B cell (primary cell): ENCODE measurements at regions not wholly inside any gene's neighbourhood (a gene's known extent, or its start where the extent isn't known, plus 50 kb on each side); places are given as distances from the start of the nearest gene placed in this dataset.

Experiments
- CTCF ChIP-seq: fragments of 200-600 bp; IDR thresholded peaks from one replicate; pipeline ENCODE4 v1.8.0; 2022; ENCODE audit warnings: antibody characterized with exemption, mild to moderate bottlenecking
- EZH2 ChIP-seq: IDR thresholded peaks from 2 replicates; pipeline ENCODE4 v1.6.1; 2012; ENCODE audit warnings: borderline replicate concordance, low read depth, mild to moderate bottlenecking, moderate library complexity, low read length; ENCODE audit not compliant: insufficient read depth, poor library complexity, severe bottlenecking

GRCh38 chr1:4506591-4506990 lies 147.8 kb upstream of the AJAP1 start:
- no peak for TF ChIP-seq CTCF
- no peak for TF ChIP-seq EZH2
